GM21528 (cell line): ENCODE measurements at regions not wholly inside any gene's neighbourhood (a gene's known extent, or its start where the extent isn't known, plus 50 kb on each side); places are given as distances from the start of the nearest gene placed in this dataset.
A peak's percentile ranks its signal among the peaks of the same experiment; 100 is the strongest.

ENCODE experiments used
- ATAC-seq: cut with Tn5 transposase; IDR thresholded peaks from one replicate; pipeline ENCODE4 v1.9.1; 2021; ENCODE audit warnings: mild to moderate bottlenecking, moderate library complexity; ENCODE audit not compliant: unreplicated experiment, low FRiP score

DNA sequence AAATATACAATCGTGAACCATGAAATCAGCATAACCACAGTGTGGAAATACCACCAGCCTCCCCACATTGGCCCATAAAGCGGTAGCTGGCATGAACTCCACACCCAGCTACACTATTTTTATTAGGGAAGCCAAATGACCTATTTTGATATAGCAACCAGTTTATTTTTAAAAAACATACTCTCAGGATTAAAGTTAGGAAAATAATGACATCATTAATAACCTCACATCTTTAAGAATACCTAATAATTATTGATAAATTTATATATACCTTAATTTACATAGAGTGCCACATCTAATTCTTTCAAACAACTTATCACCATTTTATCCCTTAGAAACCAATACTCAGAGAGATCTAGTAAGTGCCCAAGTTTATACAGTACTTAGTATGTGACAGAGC, 692.0 kb upstream of the PKDCC start:
- no peak for ATAC-seq

DNA sequence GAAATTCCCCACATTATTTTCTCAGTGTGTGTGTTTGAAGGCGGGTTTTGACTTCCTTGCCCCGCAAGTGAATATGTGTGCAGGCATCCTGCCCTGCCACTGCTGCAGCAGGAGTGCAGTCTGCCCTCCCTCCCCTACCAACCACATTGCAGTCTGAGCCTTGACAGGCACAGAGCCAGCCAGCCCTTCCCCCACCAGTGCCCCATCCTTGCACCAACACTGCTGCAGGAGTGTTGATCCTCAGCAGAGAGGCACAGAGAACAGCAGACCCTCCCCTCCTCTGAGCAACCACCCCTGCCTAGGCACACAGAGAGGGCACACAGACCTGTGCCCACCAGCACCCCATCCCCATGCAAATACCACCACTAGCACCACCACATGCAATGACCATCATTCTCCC, 683.0 kb upstream of the PKDCC start:
- ATAC-seq, result no peak

DNA sequence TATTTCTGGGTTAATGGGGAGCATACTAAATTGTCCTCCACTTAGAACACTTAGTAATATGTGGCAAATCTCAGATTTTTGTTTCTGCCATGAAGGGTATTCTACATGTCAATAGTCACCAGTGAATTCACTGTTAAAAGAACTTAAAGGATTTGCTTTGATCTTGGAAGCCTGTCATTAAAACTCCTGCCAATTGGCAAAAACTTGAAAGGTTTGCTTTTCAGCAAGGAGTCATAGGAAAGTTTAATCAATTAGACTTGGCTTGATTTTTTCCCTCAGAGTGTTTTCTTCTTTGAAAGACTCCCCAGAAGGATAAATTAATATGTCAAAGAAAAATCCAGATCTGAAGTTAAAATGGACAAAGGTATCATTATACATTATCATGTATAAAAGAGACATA, 671.9 kb upstream of the PKDCC start:
- no peak for ATAC-seq

DNA sequence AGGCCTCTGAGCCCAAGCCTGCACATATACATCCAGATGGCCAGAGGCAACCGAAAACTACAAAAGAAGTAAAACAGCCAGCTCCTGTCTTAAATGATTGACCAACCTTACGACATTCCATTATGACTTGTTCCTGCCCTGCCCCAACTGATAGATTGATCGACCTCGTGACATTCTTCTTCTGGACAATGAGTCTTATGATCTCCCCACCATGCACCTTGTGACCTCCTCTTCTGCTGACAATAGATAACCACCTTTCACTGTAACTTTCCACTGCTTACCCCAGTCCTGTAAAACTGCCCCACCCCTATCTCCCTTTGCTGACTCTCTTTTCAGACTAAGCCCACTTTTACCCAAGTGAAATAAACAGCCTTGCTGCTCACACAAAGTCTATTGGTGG, 670.0 kb upstream of the PKDCC start:
- no peak for ATAC-seq

DNA sequence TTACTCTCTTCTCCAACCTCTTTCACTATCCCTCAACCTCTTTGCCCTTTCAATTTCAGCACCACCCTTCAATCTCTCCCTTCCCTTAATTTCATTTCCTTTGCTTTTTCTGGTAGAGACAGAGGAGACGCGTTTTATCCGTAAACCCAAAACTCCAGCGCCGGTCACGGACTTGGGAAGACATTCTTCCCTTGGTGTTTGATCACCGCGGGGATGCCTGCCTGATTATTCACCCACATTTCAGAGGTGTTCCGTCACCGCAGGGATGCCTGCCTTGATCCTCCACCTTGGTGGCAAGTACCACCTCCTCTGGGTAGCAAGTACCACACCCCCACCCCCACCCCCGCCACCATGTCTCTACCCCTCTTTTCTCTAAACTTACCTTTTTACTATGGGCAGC, 669.4 kb upstream of the PKDCC start:
- ATAC-seq, result no peak

DNA sequence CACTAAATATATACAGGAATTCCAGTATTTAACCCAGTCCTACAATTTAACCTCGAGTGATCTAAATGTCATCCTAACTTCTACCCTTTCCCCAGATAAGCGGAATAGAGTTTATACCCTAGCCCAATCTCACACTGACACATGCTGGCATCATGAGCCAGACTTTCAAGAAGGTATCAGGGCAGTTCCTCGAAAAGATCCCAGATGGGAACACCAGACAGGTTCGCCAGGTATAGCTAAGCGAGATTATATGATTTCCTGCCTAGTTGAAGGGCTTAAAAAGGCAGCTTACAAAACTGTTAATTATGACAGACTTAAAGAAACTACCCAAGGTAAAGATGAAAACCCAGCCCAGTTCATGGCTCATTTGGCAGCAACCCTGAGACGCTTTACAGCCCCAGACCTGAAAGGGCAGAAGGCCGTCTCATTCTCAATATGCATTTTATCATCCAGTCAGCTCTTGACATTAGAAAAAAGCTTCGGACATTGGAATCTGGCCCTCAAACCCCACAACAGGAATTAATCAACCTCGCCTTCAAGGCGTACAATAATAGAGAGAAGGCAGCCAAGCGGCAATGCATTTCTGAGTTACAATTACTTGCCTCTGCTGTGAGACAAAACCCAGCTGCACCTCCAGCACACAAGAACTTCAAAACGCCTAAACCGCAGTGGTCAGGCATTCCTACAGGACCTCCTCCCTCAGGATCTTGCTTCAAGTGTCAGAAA, 668.2 kb upstream of the PKDCC start:
- ATAC-seq, result no peak

DNA sequence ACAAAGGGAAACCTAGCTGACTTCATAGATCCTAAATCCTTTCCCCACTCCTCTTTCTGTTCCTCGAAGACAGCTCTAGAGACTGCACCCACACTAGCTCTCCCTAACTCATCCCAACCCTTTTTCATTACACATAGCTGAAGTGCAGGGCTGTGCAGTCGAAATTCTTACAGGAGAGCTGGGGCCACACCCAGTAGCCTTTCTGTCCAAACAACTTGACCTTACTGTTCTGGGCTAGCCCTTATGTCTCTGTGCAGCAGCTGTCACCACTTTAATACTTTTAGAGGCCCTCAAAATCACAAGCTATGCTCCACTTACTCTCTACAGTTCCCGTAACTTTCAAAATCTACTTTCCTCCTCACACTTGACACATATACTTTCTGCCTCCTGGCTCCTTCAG, 666.1 kb upstream of the PKDCC start:
- no peak for ATAC-seq

DNA sequence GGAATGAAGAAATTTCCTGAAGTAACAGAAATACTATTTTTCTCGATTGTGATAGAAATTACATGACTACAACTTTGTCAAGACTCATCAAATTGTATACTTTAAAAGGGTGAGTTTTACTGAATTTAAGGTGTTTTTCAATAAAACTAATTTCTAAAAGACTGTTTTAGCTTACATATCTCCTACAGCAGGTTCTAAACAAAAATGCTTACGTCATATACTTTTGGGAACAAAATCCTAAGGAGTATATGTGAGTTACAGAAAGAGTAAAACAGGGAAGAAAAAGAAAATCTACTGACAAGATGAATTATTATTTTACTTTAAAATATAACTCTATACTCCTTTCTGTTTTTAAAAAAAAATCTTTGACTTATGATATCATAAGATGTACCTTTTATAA, 660.3 kb upstream of the PKDCC start:
- ATAC-seq, result no peak

DNA sequence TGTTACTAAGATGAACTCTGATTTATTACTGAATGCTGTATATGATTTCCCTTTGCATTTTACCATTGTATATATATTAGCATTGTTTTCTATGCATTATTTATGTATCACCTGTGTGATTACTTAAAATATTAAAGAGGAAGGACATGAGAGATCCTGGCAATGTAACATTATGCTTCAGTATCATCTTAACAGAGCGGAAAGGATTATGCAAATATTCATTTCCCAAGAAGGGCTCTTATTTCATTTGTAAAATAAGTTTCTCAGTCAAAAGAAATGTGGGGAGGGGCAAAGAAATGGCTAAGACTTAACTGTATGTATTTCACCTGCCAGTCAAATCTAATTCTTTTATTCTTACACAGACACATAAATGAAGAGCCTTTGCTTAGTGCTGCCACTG, 654.2 kb upstream of the PKDCC start:
- ATAC-seq, result no peak

DNA sequence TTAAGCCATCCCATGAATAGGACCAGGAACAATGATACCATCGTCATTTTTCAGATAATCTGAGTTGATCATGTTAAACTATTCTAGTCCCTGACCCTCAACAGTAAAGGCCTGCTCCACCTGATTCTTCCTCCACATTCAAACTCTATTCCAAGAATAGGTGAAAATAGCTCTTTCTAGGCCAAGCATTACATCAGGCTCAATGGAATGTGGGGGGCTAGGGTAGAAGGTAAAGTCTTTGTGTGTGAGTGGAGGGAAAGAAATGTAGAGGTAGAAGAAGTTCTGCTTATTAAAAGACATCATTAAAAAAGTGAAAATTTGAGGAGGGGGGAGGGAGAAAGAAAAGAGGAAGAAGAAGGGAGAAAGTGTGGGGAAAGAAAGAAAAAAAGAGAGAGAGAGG, 653.3 kb upstream of the PKDCC start:
- no peak for ATAC-seq

DNA sequence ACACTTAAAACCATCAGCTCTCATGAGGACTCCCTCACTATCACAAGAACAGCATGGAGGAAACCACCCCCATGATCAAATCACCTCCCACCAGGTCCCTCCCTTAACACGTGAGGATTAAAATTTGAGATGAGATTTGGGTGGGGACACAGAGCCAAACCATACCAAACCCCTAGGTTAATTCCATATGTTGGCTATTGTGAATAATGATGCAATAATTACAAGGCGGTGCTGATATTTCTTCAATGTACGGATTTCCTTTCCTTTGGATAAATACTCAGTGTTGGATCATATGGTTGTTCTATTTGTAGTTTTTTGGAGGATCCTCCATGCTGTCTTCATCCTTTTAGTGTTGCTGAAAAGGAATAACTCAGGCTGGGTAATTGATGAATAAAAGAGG, 652.1 kb upstream of the PKDCC start:
- ATAC-seq, result no peak

DNA sequence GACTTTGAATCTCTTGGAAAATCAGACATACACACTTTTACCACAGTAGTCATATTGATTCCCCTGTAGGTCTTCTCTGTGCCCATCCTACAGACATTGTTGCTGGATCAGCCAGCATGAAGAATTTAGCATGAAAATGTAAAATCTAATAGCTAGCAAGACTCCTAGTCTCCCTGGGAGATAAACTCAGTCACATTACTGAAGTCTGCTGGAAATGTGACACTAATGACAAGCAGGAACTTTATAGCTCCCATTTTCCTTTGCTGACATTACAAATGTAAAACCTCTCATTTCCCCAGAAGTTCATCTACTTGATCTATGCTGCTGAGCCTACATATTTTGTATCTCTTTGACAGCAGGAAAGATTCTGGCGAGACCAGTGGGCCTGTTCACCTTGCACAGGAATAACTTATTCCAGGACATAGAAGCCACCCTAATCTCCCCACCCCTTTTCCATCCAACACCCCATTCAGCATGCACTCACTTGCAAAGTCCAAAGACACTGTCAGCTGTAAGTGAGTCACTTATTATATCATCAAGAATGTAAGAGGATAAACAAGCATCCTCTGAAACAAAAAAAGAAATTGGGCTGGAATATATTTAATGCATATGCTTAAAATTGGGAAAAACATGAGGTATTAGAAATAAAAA, 648.3 kb upstream of the PKDCC start:
- no peak for ATAC-seq

DNA sequence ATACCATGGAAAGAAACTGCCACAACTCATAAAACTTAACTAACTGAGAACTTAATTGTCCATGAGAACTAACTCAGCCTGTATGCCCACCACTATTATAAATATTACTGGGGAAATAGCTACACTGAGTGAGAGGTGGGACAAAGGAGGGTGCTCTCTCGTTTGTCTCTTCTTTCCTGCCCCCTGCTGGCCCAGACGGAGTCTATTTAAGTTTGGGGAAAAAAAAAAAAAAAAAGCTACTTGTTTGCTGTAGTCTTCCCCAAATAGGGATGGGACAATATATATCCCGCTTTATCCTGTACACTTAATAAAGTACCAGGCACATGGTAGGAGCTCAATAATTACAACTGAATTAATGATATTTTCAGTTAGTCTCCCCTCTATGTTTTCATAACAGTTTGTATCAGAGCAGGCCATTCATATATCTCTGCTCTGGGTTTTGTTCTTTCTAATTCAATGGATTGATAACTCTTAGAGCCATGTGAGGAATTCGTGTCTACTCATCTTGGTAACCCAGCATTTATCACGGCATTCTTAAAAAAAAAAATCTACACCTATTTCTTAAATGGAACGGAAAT, 647.6 kb upstream of the PKDCC start:
- ATAC-seq, result no peak

DNA sequence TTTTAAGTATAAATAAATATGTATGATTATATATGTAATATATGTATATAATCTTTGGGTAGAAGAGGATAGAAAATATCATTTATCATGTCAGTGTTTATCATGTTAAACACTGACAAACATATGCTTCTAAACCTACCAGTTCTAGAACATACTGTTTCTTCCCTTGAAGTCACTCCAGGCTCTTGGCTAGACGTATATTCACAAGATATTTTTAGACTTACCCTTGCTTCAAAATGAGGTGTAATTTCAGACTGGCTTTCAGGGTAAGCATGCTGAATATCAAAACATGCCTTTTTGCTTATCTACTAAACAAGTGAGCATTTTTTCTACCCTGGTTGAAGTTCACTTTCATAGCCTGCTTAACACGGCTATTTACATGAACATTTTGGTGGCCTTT, 642.4 kb upstream of the PKDCC start:
- no peak for ATAC-seq

DNA sequence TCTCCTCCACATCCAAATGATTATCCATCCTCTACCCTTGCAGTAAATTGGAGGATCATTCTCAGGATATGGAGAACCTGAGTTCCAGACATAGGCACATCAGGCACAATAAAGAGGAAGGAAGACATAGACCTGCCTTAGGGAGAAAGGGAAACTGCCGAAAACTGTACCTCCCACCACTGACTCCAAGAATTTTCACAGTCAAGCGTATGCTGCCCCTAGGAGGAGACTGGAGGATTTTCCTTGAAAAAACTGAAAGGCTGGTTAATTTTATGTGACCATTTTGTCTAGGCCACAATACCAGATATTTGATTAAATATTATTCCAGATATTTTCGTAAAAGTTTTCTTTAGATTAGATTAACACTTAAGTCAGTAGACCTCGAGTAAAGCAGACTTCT, 638.5 kb upstream of the PKDCC start:
- no peak for ATAC-seq

DNA sequence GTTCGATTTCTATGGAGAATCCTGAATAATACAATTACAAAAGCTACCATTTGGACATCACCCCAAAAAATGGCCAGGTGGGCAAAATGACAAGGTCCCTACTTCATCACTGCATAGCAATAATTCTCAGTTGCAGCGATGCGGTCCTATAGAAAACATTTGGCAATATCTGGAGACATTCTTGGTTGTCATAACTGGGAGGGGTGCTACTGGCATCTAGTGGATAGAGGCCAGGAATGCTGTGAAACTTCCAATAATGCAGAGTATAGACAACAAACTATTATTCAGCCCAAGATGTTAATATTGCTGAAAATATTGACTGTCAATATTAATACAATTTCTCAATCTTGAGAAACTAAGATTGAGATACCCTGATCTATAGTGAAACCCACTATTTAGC, 637.8 kb upstream of the PKDCC start:
- no peak for ATAC-seq

DNA sequence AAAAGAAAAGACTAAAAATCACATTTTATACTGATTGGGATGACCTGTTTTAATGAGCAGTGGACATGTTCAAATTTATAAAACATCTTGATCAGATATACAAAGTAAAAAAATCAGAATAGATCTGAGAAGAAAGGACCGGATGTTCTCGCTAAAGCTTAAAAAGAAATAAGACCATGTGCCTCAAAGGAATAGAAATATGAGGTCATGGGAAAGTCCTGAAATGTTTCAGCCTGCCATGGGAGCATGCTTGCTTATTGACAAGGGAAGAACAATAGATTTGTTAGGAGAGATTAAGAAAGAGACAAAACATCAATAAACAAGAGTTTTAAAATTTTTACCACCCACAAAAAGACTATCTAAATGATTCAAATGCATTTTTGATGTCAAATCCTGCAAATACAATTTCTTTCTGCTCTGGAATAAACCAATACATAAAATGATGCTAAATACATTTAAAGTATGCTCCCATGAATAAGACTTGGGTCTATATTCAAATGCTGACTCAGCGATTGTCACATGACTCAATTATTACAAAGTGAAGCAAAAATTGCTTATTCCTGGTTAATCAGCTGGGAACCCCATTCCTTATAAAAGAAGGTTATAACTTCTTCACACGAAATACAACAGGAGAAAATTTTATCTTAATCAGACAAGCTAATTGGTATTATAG, 633.9 kb upstream of the PKDCC start:
- no peak for ATAC-seq

DNA sequence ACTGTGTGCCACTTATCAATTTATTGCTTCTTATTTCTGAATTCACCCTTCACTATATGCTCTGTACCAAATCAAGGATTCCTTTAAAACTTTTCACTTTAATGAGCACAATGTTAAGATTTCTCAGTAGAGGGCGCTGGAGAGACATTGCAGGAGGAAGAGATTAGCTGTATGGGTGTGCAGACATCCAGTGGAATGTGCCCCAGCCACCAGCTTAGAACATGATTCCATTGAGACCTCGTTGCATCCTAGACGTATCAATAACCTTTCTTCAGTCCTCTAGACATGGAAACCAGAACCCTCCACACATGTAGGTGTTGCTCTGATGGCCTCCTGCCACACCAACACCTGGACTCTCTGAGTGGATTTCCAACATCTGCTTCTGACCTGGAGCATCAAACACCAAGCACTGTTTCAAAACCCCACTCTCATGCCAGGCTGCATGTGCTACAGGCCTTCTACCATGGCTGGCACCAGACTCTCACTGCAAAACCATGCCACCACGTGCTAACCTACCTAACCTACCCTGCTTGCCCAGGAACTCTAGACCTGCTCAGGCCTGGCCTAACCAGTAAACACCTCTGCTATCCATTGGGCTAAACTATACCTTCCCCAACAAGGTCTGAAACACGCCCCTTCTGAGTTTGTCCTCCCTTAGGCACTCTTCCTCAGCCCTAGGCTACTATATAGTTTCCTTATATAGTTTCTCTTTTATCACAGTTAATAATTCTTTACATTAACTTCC, 633.2 kb upstream of the PKDCC start:
- ATAC-seq, result peak; percentile 73

DNA sequence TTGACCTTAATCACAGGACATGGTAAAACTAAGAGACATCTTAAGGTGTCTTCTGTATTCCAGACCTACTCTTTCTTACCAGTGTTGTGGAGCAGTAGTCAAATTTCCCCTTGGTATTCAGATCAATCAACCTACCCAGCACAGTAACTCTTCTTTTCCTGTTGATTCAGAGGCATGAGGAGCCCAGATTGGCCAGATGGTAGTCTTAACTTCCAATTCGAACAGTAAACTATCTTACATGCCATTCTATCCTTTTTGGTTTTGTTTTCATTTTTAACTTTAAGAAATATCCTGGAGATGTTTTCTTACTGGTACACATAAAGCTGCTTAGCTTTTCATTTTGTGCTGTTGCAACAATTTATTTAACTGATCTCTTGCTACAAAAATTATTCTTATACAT, 630.3 kb upstream of the PKDCC start:
- ATAC-seq, result no peak

DNA sequence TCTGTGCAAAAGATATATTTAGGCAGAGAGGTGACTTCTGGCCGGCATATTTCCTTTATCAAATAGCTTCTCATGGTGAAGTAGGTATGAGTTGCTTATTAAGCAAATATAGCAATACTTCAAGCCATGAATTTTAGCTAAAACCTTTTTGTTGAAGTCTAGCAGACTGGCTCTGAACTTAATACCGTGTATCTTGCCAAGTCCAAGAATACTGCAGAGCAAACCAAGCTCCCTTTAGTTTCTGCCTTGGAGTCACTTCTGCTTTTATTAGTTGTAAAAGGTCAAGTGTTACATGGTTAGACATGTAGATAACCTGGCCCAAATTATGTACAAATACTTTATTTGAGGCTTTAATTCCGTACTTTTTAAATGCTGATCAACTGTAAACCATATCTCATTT, 627.6 kb upstream of the PKDCC start:
- ATAC-seq, result no peak

DNA sequence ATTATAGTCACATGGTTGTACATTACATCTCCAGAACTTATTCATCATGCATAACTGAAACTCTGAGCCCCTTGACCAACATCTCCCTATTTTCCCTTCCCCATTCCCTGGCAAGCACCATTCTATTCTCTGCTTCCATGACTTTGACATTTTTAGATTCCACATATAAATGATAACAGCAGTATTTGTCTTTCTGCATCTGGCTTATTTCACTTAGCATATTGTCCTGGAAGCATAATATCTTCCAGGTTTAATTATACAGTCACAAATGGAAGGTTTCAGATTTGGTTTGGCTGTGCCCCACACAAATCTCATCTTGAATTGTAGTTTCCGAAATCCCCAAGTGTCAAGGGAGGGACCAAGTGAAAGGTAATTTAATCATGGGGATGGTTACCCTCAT, 626.9 kb upstream of the PKDCC start:
- no peak for ATAC-seq
